Esophagus (tissue), 2 donors: ENCODE measurements at regions not wholly inside any gene's neighbourhood (a gene's known extent, or its start where the extent isn't known, plus 50 kb on each side); places are given as distances from the start of the nearest gene placed in this dataset.

Experiments
- H3K27ac ChIP-seq, 2 donors: one replicate each; pipeline ENCODE4 v1.5.1; 2013; ENCODE audit warnings: low read depth in 2 of 2, mild to moderate bottlenecking in 2 of 2, inconsistent platforms in 1 of 2, low read length in 1 of 2, moderate library complexity in 1 of 2
- H3K27me3 ChIP-seq, 2 donors: one replicate each; pipeline ENCODE4 v1.6.1; 2013; ENCODE audit warnings: low read length in 2 of 2, control low read depth in 1 of 2, mild to moderate bottlenecking in 1 of 2; ENCODE audit not compliant: insufficient read depth in 2 of 2, control insufficient read depth in 1 of 2
- H3K36me3 ChIP-seq, 2 donors: one replicate each; pipeline ENCODE4 v1.6.1; 2013; ENCODE audit warnings: low read length in 1 of 2; ENCODE audit not compliant: control insufficient read depth in 2 of 2, insufficient read depth in 2 of 2
- H3K4me1 ChIP-seq, 2 donors: one replicate each; pipeline ENCODE4 v1.6.1; 2013; ENCODE audit warnings: low read length in 1 of 2; ENCODE audit not compliant: control insufficient read depth in 2 of 2, insufficient read depth in 2 of 2
- H3K4me3 ChIP-seq, 2 donors: one replicate each; pipeline ENCODE4 v1.5.1; 2013; ENCODE audit warnings: low read length in 2 of 2, mild to moderate bottlenecking in 2 of 2, low read depth in 1 of 2, moderate library complexity in 1 of 2
- H3K9me3 ChIP-seq, 2 donors: one replicate each; pipeline ENCODE4 v1.6.1; 2013; ENCODE audit warnings: mild to moderate bottlenecking in 2 of 2, low read depth in 1 of 2, low read length in 1 of 2, moderate library complexity in 1 of 2; ENCODE audit not compliant: control insufficient read depth in 2 of 2, insufficient read depth in 1 of 2
- WGBS, 2 donors: extraction: QIAGEN DNeasy Blood & Tissue Kit; methylation state at CpG; one replicate each; pipeline ENCODE4 v1.1.7; 2013; 5-methylcytosine and 5-hydroxymethylcytosine counted together
- donor health status: healthy with polysubstance abuse.
- donor health status: Bipolar disorder and iron deficiency.

GRCh38 chr16:55076053-55076452 lies 145.4 kb downstream of the IRX5 start:
- H3K4me3 ChIP-seq = no peak overlapping the region
- H3K36me3 ChIP-seq = no peaks in the 10 kb centered on the region
- no peak overlapping the region for H3K27ac ChIP-seq
- WGBS, 2 donors = 69 to 81% methylated on average over 1 of the region's 1 CpG
- H3K9me3 ChIP-seq = peaks cover 0 to 2% of the 10 kb centered on the region in 2 donors
- no peaks in the 10 kb centered on the region for H3K27me3 ChIP-seq
- H3K4me1 ChIP-seq = peaks cover 0 to 2% of the 10 kb centered on the region in 2 donors

DNA sequence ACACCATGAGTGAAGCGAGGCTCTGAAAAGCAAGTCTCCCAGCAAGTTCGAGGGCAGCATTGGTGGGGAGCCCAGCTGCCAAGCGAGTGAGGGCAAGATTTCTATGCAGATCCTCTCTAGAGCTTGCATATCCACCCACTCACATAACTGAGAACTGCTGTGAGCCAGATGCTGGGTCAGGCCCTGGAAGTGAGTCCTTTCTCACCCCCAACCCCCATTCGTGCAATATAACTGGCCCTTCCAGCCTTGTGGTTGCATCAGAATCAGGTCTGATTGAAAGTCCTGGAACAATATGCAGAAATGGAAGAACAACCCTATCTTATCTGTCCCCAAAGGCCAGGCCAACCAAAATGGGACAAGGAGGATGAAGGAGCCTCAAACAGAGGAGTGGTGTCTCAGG lies 146.6 kb downstream of the IRX5 start:
- H3K4me3 ChIP-seq = no peak overlapping the region
- 57 to 74% methylated on average over 4 of the region's 4 CpGs for WGBS, 2 donors
- H3K4me1 ChIP-seq = peaks cover 0 to 2% of the 10 kb centered on the region in 2 donors
- no peaks in the 10 kb centered on the region for H3K9me3 ChIP-seq
- H3K27me3 ChIP-seq = no peaks in the 10 kb centered on the region
- H3K36me3 ChIP-seq = no peaks in the 10 kb centered on the region
- H3K27ac ChIP-seq = no peak overlapping the region

- H3K27me3 ChIP-seq = no peaks in the 10 kb centered on the region
- no peaks in the 10 kb centered on the region for H3K36me3 ChIP-seq
Observed at GRCh38 chr16:55078153-55078552, 147.5 kb downstream of the IRX5 start.

DNA sequence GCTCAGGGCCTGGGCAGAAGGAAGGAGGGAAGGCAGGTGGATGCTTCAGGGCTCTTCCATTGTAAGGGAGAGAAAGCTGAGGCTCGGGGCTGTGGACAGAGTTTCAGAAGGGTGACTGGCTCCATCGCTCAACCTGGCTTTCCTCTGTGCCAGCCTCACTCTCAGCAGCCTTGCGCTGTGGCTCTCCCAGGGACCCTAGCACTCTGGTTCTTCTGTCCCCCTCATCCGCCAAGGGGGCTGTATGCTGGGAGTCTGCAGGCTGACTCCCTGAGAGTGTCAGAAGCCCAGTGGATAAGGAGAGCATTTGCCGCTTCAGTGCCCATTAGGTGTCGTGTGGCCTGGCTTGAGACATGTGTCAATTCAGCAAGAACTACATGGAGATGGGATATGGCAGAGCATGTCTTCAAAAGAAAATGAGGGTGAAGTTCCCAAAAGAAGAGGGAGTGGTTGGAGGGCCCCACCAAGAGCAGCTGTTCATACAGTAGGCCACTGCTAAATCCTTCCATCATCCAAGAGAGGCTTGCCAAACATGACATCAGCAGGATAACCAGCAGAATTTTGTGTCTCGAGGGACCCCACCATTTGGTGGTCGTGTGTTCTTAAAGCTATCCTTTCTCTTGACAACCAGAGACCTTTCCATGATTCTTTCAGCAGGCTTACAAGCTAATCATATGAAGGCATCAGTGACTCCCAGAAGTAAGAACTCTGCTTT lies 148.2 kb downstream of the IRX5 start:
- no peaks in the 10 kb centered on the region for H3K36me3 ChIP-seq
- 81 to 86% methylated on average over 8 of the region's 8 CpGs for WGBS, 2 donors

More at GRCh38 chr16:55078153-55078552, 147.5 kb downstream of the IRX5 start:
- H3K4me1 ChIP-seq = peaks cover 0 to 2% of the 10 kb centered on the region in 2 donors
- H3K4me3 ChIP-seq = no peak overlapping the region
- no peaks in the 10 kb centered on the region for H3K9me3 ChIP-seq
- WGBS, 2 donors = 90 to 92% methylated on average over 5 of the region's 5 CpGs
- no peak overlapping the region for H3K27ac ChIP-seq

DNA sequence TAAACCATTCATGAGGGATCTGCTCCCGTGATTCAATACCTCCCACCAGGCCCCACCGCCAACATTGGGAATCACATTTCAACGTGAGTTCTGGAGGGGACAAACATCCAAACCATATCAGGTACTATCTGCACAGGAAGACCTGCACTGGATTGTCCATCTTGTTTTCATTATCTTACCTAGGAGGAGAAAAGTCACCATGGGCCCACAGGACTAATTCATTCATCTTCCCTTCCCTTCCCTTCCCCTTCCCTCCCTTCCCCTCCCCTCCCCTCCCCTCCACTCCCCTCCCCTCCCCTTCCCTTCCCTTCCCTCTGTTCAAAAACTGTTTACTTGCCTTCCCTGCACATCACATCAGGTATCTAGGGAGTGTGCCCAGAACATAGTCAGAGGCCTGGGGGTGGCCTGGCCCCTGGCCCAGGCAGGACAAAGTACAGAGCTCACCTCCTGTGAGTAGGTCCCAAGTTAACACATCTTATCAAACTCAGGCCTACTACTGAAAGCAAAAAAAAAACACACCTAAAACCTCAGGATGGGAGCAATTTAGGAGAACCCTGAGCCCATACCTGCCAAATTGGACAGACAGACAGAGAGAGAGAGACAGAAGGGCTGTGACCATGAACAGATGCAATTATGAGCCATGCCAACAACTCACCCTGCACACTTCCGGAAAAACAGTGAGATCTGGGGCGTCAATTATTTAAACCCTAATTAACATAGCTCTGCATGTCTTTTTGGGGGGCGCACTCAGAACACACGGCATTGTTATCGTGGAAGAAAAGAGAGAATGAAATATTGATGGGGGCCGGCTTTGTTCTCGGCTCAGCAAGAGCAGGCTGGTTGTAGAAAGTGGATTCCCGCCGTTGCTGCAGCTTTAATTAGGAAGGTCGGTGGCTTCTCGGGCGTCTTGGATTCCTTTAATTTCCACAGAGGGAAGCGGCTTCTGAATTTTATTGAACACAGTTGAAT lies 151.2 kb downstream of the IRX5 start:
- no peaks in the 10 kb centered on the region for H3K9me3 ChIP-seq
- no peaks in the 10 kb centered on the region for H3K27me3 ChIP-seq
- 71 to 81% methylated on average over 16 of the region's 16 CpGs for WGBS, 2 donors
- peaks cover 0 to 2% of the 10 kb centered on the region in 2 donors for H3K4me1 ChIP-seq
- H3K27ac ChIP-seq = no peak overlapping the region
- no peaks in the 10 kb centered on the region for H3K36me3 ChIP-seq
- H3K4me3 ChIP-seq = no peak overlapping the region

More for the DNA sequence above, 148.2 kb downstream of the IRX5 start:
- Histone ChIP-seq H3K27me3 (no peaks in the 10 kb centered on the region), H3K9me3 (no peaks in the 10 kb centered on the region), H3K4me1 (peaks cover 0 to 2% of the 10 kb centered on the region in 2 donors), H3K27ac (no peak overlapping the region), H3K4me3 (no peak overlapping the region)

GRCh38 chr16:55082591-55082976 lies 151.9 kb downstream of the IRX5 start:
- Histone ChIP-seq H3K36me3 (no peaks in the 10 kb centered on the region), H3K27me3 (no peaks in the 10 kb centered on the region), H3K9me3 (no peaks in the 10 kb centered on the region), H3K27ac (no peak overlapping the region), H3K4me3 (no peak overlapping the region), H3K4me1 (peaks cover 0 to 2% of the 10 kb centered on the region in 2 donors)
- WGBS, 2 donors = 44 to 59% methylated on average over 5 of the region's 5 CpGs

GRCh38 chr16:55083052-55083451 lies 152.4 kb downstream of the IRX5 start:
- Histone ChIP-seq H3K4me1 (peaks cover 0 to 2% of the 10 kb centered on the region in 2 donors), H3K4me3 (no peak overlapping the region), H3K36me3 (no peaks in the 10 kb centered on the region), H3K27me3 (no peaks in the 10 kb centered on the region), H3K9me3 (peaks cover 0 to under 1% of the 10 kb centered on the region in 2 donors), H3K27ac (no peak overlapping the region)
- WGBS, 2 donors = 83 to 85% methylated on average over 5 of the region's 5 CpGs

DNA sequence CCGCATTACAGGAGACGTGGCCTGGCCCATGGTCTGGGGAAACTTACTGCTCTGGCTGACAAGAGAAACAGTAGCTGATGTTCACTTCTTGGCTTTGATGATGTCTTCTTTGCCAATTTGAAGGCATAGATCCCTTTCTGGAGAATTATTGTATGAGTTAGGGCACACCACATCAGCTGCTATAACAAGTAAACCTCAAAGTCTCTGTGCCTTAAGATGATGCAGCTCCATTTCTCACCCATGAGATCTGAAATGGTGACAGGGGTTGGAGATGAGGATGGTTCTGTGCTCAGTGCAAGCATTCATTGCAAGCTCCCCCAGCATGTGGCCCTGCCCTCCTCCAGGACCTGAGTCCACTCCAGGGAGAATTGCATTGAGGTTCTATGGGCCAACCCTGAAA lies 157.4 kb downstream of the IRX5 start:
- H3K27me3 ChIP-seq = no peaks in the 10 kb centered on the region
- H3K4me1 ChIP-seq = no peaks in the 10 kb centered on the region
- 89 to 97% methylated on average over 2 of the region's 2 CpGs for WGBS, 2 donors
- H3K27ac ChIP-seq = no peak overlapping the region
- H3K9me3 ChIP-seq = peaks cover 0 to 4% of the 10 kb centered on the region in 2 donors
- no peak overlapping the region for H3K4me3 ChIP-seq
- no peaks in the 10 kb centered on the region for H3K36me3 ChIP-seq

DNA sequence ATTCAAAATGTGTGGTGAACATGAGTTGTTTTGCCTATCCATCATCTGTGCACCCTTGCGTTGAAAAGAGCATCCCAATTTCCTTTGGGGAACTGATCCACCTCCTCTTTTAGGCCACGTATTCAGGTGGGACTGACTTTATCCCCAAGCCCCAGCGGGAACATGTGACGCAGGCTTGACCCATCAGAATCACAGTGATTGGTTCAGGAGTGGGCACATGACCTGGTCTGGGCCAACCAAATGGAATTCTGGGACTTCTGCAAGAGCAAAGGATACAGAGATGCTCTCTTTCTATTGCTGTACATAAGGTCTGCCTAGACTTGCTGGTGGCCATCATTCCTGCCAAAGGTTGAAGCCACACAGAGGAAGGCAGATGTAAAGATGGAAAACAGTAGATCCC lies 158.9 kb downstream of the IRX5 start:
- H3K36me3 ChIP-seq = no peaks in the 10 kb centered on the region
- H3K27me3 ChIP-seq = no peaks in the 10 kb centered on the region
- WGBS, 2 donors = 94% methylated on average over 4 of the region's 4 CpGs
- H3K27ac ChIP-seq = no peak overlapping the region
- no peak overlapping the region for H3K4me3 ChIP-seq
- H3K4me1 ChIP-seq = no peaks in the 10 kb centered on the region
- peaks cover 0 to 4% of the 10 kb centered on the region in 2 donors for H3K9me3 ChIP-seq
